ENCODE measurements at regions not wholly inside any gene's neighbourhood (a gene's known extent, or its start where the extent isn't known, plus 50 kb on each side); places are given as distances from the start of the nearest gene placed in this dataset.

DNA sequence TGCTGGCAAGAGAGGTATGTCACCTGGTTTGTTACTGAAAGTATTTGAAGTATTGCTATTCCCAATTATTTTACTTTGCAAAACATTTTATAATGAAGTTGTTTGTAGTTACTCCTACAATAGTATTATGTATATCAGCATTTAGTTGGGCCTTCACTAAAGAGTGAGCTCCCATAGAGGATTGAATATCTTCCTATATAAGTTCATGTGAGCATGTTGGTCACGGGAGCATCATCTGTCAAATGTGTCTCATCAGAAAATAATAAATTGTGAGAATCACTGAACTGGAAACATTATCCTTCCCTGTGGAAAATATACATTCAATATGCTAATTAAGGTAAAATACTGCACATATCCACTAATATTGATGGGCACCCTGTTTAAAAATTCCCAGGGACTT lies 360.1 kb upstream of the ADGRL3 start (continued):
- no peak for TF ChIP-seq KDM4A (IDR thresholded peaks at IDR 0.05; ENCODE audit: low read depth, low read length, severe bottlenecking)
- no peak for TF ChIP-seq SP2 (IDR thresholded peaks at IDR 0.05; ENCODE audit: low read length)
- no peak for TF ChIP-seq CBX8 (IDR thresholded peaks at IDR 0.05; ENCODE audit: borderline replicate concordance, low read depth, low read length)
